ENCODE measurements at regions not wholly inside any gene's neighbourhood (a gene's known extent, or its start where the extent isn't known, plus 50 kb on each side); places are given as distances from the start of the nearest gene placed in this dataset.
"Not testable (repeated sequence)": the region's sequence is repeated elsewhere in the genome, so short reads cannot be mapped to it uniquely, and the experiment has no call there.

- DNase-seq (no peak), ATAC-seq (ENCODE audit: poor library complexity) (no peak)
- intact Hi-C loops (cut with DNase I) = no loop called here
Observed at GRCh38 chr7:85833066-85833465, 646.2 kb upstream of the SEMA3D start.

GRCh38 chr7:85830982-85831381 lies 644.1 kb upstream of the SEMA3D start:
- intact Hi-C loops (cut with DNase I) = no loop called here
- DNase-seq = no peak
- ATAC-seq (ENCODE audit: poor library complexity) = no peak

GRCh38 chr7:85829817-85830432 lies 643.1 kb upstream of the SEMA3D start:
- intact Hi-C loops (cut with DNase I) = no loop called here
- no peak for ATAC-seq (ENCODE audit: poor library complexity)
- no peak for DNase-seq

- ATAC-seq (ENCODE audit: poor library complexity) (no peak), DNase-seq (no peak)
- intact Hi-C loops (cut with DNase I) = no loop called here
Observed at GRCh38 chr7:85829176-85829575, 642.3 kb upstream of the SEMA3D start.

GRCh38 chr7:85828614-85829013 lies 641.8 kb upstream of the SEMA3D start:
- DNase-seq (no peak), ATAC-seq (ENCODE audit: poor library complexity) (no peak)
- intact Hi-C loops (cut with DNase I) = no loop called here

GRCh38 chr7:85823396-85824080 lies 636.7 kb upstream of the SEMA3D start:
- no peak for ATAC-seq (ENCODE audit: poor library complexity)
- intact Hi-C loops (cut with DNase I) = no loop called here
- DNase-seq = no peak

GRCh38 chr7:85821926-85822325 lies 635.1 kb upstream of the SEMA3D start:
- no peak for ATAC-seq (ENCODE audit: poor library complexity)
- intact Hi-C loops (cut with DNase I) = no loop called here
- DNase-seq = no peak

- ATAC-seq (ENCODE audit: poor library complexity) = no peak
- no peak for DNase-seq
- intact Hi-C loops (cut with DNase I) = no loop called here
Observed at GRCh38 chr7:85820702-85821443, 634.0 kb upstream of the SEMA3D start.

- no peak for DNase-seq
- intact Hi-C loops (cut with DNase I) = no loop called here
- no peak for ATAC-seq (ENCODE audit: poor library complexity)
Observed at GRCh38 chr7:85815526-85815925, 628.7 kb upstream of the SEMA3D start.

GRCh38 chr7:85806321-85806720 lies 619.5 kb upstream of the SEMA3D start:
- no peak for ATAC-seq (ENCODE audit: poor library complexity)
- intact Hi-C loops (cut with DNase I) = no loop called here
- no peak for DNase-seq

- DNase-seq = no peak
- intact Hi-C loops (cut with DNase I) = no loop called here
- no peak for ATAC-seq (ENCODE audit: poor library complexity)
Observed at GRCh38 chr7:85805656-85806055, 618.8 kb upstream of the SEMA3D start.

GRCh38 chr7:85805249-85805648 lies 618.4 kb upstream of the SEMA3D start:
- intact Hi-C loops (cut with DNase I) = no loop called here
- ATAC-seq (ENCODE audit: poor library complexity) (no peak), DNase-seq (no peak)

- intact Hi-C loops (cut with DNase I) = no loop called here
- ATAC-seq (ENCODE audit: poor library complexity) (no peak), DNase-seq (no peak)
Observed at GRCh38 chr7:85802211-85802610, 615.4 kb upstream of the SEMA3D start.

- DNase-seq = no peak
- ATAC-seq (ENCODE audit: poor library complexity) = no peak
- intact Hi-C loops (cut with DNase I) = no loop called here
Observed at GRCh38 chr7:85796956-85797355, 610.1 kb upstream of the SEMA3D start.

- DNase-seq; intact Hi-C loops (cut with DNase I); ATAC-seq (ENCODE audit: poor library complexity): not testable (repeated sequence)
Observed at GRCh38 chr7:85791098-85791497, 604.2 kb upstream of the SEMA3D start.

GRCh38 chr7:85781606-85782005 lies 594.8 kb upstream of the SEMA3D start:
- intact Hi-C loops (cut with DNase I) = no loop called here

GRCh38 chr7:85776691-85777345 lies 590.0 kb upstream of the SEMA3D start:
- ATAC-seq (ENCODE audit: poor library complexity) = no peak
- intact Hi-C loops (cut with DNase I) = no loop called here
- no peak for DNase-seq

More at GRCh38 chr7:85781606-85782005, 594.8 kb upstream of the SEMA3D start:
- DNase-seq = no peak
- ATAC-seq (ENCODE audit: poor library complexity) = no peak

GRCh38 chr7:85775431-85775830 lies 588.6 kb upstream of the SEMA3D start:
- intact Hi-C loops (cut with DNase I) = no loop called here
- DNase-seq (no peak), ATAC-seq (ENCODE audit: poor library complexity) (no peak)

- intact Hi-C loops (cut with DNase I) = no loop called here
- ATAC-seq (ENCODE audit: poor library complexity) (no peak), DNase-seq (no peak)
Observed at GRCh38 chr7:85774986-85775385, 588.1 kb upstream of the SEMA3D start.
